ENCODE measurements at regions not wholly inside any gene's neighbourhood (a gene's known extent, or its start where the extent isn't known, plus 50 kb on each side); places are given as distances from the start of the nearest gene placed in this dataset.

DNA sequence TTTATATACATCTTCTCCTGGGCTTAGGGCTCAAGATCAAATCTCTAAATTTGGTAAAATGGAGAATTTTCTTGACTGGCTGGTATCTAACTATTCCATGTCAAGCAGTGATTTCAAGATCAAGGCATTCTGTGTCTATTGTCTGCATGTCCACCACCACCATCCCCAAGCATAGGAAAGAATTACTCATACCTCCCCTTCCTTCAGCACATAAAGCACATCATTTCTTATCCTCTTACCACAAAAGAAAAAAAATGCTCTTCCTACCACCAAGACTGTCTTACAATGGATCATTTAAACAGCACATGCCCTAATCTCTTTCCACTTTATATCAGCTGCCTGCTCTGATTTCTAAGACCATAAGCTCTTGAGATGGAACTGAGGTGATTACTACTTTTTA, 470.5 kb upstream of the THBS1 start:
- TF ChIP-seq, protein P1, sequence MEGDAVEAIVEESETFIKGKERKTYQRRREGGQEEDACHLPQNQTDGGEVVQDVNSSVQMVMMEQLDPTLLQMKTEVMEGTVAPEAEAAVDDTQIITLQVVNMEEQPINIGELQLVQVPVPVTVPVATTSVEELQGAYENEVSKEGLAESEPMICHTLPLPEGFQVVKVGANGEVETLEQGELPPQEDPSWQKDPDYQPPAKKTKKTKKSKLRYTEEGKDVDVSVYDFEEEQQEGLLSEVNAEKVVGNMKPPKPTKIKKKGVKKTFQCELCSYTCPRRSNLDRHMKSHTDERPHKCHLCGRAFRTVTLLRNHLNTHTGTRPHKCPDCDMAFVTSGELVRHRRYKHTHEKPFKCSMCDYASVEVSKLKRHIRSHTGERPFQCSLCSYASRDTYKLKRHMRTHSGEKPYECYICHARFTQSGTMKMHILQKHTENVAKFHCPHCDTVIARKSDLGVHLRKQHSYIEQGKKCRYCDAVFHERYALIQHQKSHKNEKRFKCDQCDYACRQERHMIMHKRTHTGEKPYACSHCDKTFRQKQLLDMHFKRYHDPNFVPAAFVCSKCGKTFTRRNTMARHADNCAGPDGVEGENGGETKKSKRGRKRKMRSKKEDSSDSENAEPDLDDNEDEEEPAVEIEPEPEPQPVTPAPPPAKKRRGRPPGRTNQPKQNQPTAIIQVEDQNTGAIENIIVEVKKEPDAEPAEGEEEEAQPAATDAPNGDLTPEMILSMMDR (IDR thresholded peaks at IDR 0.05; ENCODE audit: low read depth, low read length) = no peak
- H3K4me3 ChIP-seq (ENCODE audit: low read depth, low read length) = no peak overlapping the region

DNA sequence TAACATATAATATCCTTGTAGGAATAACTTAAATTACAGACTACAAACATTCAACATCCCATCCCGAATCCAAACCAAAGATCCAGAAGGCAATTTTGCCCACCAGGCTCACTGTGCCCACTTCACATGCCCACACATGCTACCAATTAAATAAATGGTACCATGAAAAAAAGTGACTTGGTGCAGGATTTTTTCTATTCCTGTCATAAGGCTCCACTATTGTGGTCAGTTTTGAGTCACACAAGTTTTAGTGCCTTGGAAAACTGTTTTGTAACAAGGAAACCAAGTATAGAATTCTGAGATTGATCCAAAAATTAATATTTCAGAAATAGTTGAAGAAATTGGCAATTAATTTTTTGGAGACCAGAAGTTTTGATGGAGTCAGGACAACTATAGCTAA, 470.1 kb upstream of the THBS1 start:
- no peak overlapping the region for H3K4me3 ChIP-seq (ENCODE audit: low read depth, low read length)
- TF ChIP-seq, protein P1 (IDR thresholded peaks at IDR 0.05; ENCODE audit: low read depth, low read length) = no peak

DNA sequence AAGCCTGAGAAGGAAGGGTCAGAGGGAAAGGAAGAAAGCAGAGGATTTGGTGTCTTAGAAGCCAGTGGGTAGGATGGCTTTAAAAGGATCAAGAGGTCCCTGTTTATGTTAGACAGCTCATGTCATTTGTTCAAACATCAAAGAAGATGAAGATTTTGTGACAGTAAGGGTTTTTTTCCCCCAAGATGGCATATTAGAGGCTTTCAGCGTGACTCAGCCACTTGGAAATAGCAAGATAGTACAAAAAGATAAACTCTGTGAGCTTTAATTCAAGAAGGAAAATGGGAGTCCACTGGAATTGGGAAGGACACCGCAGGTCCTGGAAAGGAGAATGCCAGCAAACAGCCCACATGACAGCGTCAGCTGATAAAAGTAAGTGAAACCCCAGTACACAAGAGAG, 467.1 kb upstream of the THBS1 start:
- H3K4me3 ChIP-seq (ENCODE audit: low read depth, low read length) = no peak overlapping the region
- TF ChIP-seq, protein P1 (IDR thresholded peaks at IDR 0.05; ENCODE audit: low read depth, low read length) = no peak

DNA sequence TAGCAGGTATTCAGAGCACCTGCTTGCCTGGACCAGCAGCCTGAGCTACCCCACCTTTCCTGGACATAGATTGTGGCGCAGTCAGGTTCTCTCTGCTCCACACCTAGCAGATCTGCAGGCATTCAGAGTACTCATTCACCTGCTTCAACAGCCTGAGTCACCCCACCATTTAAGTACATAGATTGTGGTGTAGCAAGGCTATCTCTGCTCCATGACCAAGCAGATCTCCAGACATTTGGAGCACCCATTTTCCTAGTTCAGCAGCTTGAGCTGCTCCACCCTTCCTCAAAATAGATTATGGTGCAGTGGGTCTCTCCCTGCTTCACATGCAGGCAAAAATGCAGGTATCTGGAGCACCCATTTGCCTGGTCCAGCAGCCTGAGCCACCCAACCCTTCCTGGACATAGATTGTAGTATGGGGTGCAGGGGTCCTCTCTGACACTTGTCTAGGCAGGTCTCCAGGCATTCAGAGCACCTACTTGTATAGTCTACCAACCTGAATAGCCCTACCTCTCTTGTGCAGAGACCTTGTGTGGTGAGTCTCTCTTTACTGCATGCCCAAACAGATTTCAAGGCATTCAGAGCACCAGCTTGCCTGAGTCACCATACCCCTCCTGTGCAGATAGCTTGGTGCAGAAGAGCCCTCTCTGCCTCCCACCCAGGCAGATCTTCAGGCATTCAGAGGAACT, 466.0 kb upstream of the THBS1 start:
- H3K4me3 ChIP-seq (ENCODE audit: low read depth, low read length) = no peak overlapping the region
- TF ChIP-seq, protein P1 (IDR thresholded peaks at IDR 0.05; ENCODE audit: low read depth, low read length) = no peak

DNA sequence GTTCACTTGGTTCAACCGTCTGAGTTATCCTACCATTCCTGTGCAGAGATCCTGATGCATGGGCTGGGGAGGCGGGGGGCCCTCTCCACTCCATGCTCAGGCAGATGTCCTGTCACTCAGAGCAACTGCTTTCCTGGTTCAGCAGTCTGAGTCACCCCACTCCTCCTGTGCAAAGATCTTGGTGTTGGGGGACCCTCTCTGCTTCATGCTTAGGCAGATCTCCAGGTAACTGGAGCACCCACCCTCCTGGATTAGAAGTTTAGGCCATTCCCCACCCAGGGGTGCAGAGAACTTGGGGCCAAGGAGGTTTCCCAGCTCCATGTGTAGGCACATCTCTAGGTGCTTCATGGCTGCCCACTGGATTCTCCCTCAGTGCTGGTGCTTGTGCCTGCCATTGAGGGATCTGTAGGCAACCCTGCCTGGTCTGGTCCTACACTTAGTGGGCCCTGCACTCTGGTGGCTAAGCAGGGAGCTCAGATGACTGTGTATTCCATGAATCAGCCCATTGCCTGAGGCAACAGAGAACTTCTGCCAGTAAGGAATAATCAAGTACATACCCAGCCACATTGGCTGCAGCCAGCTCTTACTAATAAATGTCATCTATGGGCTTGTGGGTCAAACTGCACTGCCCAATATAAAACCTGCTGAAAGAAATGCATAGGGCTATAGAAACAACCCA, 465.4 kb upstream of the THBS1 start:
- TF ChIP-seq, protein P1 (IDR thresholded peaks at IDR 0.05; ENCODE audit: low read depth, low read length) = no peak
- H3K4me3 ChIP-seq (ENCODE audit: low read depth, low read length) = no peak overlapping the region

DNA sequence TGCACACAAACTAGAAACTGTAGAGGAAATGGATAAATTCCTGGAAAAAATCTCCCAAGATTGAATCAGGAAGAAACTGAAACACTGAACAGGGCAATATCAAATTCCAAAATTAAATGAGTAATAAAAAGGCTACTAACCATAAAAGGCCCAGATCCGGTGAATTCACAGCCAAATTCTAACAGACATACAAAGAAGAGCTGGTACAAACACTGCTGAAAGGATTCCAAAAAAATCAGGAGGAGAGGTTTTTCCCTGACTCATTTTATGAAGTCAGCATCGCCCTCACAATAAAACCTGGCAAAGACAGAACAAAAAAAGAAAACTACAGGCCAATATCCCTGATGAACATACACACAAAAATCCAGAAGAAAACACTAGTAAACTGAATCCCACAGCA, 462.4 kb upstream of the THBS1 start:
- TF ChIP-seq, protein P1 (IDR thresholded peaks at IDR 0.05; ENCODE audit: low read depth, low read length) = no peak
- H3K4me3 ChIP-seq (ENCODE audit: low read depth, low read length) = no peak overlapping the region

DNA sequence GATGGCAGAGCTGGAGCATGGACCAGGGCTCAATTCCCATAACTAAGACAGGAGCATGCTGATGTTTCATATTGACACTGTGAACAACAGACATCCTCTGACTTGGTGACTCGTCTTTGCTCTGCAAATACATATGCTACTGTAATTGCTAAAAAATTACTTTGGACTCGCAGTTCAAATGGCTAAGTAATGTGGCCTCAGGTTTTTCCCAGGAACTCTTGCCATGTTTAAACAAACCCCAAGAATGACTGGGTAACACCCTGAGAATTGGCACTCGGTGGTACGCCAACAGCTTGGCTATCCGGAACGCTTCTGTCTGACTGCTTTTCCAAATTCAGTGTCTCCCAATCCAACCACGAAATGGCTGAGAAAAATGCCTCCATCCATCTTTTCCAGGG, 456.7 kb upstream of the THBS1 start:
- no peak overlapping the region for H3K4me3 ChIP-seq (ENCODE audit: low read depth, low read length)
- TF ChIP-seq, protein P1 (IDR thresholded peaks at IDR 0.05; ENCODE audit: low read depth, low read length) = no peak

All from WI38 (cell line).